Breast epithelium (tissue), 3 donors: ENCODE measurements at regions not wholly inside any gene's neighbourhood (a gene's known extent, or its start where the extent isn't known, plus 50 kb on each side); places are given as distances from the start of the nearest gene placed in this dataset.

Experiments
- CTCF ChIP-seq, 3 donors: fragments of 450-650 bp; IDR thresholded peaks; one replicate each; pipeline ENCODE4 v1.5.1; 2016 to 2017; ENCODE audit warnings: antibody characterized with exemption in 3 of 3, mild to moderate bottlenecking in 3 of 3, moderate library complexity in 3 of 3
- POLR2A ChIP-seq: fragments of 450-650 bp; IDR thresholded peaks from one replicate; pipeline ENCODE4 v1.6.1; 2016; ENCODE audit warnings: antibody characterized with exemption, mild to moderate bottlenecking, moderate library complexity
- POLR2AphosphoS5 ChIP-seq, 3 donors: sonication (generic); formaldehyde crosslinking; IDR thresholded peaks; one replicate each; pipeline ENCODE4 v1.6.1; 2017; ENCODE audit warnings: antibody characterized with exemption in 3 of 3

- TF ChIP-seq CTCF (IDR thresholded peaks at IDR 0.05), result no peak
- TF ChIP-seq POLR2A, result no peak
- TF ChIP-seq POLR2AphosphoS5 (IDR thresholded peaks at IDR 0.05), result no peak
Measured at GRCh38 chr4:115343171-115343570, 229.8 kb upstream of the NDST4 start.
